Stimulated activated CD4-positive, alpha-beta T cell treated with anti-CD3 and anti-CD28 coated beads, TNF-alpha, amount 100 ng/mL, for 48 hours (primary cell): ENCODE measurements at regions not wholly inside any gene's neighbourhood (a gene's known extent, or its start where the extent isn't known, plus 50 kb on each side); places are given as distances from the start of the nearest gene placed in this dataset.
"Not testable (repeated sequence)": the region's sequence is repeated elsewhere in the genome, so short reads cannot be mapped to it uniquely, and the experiment has no call there.

ENCODE experiments used
- DNase-seq, 3 donors: peaks; one replicate each; pipeline ENCODE4 v3.0.0-alpha.2; 2020; ENCODE audit warnings: low read depth in 3 of 3

- DNase-seq = no peak
Measured at GRCh38 chr10:64416011-64416410, 894.8 kb downstream of the REEP3 start.

GRCh38 chr10:64419461-64419860, 898.3 kb downstream of the REEP3 start:
- DNase-seq = no peak

DNA sequence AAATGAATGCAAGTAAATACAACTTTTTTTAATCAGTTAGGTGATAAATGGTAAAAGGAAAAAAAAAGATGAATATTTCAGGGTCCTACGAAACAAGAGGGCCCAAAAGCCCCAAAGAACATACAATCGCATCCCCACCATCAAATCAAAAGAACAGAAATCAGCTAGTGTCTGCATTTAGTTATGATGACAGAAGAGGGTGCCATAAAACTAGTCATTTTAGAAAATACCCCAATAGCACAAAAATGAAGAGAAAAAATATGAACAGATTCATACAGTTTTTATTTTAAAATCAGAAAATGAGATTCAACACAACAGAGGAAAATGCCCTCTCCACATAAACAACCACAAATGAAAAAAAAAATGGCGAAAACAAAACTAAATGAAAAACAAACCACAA, 905.5 kb downstream of the REEP3 start:
- DNase-seq = no peak

DNA sequence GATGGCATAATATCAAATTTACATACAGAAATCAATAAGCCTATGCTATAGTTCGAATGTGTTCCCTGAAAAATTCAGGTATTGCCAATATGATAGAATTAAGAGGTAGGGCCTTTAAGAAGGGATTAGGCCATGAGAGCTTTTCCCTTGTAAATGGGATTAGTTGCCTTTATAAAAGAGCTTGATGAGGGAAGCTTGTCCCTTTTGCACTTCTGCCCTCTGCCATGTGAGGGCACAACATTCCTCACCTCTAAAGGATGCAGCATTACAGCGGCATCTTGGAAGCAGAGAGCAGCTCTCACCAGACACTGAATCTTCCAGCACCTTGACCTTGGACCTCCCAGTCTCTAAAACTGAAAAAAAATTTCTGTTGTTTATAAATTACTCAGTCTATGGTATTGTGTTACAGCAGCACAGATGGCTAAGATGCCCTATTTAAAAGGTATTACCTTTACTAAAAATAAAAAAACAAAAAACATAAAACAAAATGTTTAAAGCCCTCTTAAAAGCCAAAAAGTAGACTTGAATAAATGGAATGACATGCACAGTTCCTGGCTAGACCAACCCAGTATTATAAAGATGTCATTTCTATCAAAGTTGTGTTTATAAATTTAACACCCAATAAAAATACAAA, 909.6 kb downstream of the REEP3 start:
- no peak for DNase-seq

- DNase-seq = not testable (repeated sequence)
Measured at GRCh38 chr10:64441872-64442271, 920.7 kb downstream of the REEP3 start.

GRCh38 chr10:64444163-64444562, 923.0 kb downstream of the REEP3 start:
- DNase-seq = no peak

DNA sequence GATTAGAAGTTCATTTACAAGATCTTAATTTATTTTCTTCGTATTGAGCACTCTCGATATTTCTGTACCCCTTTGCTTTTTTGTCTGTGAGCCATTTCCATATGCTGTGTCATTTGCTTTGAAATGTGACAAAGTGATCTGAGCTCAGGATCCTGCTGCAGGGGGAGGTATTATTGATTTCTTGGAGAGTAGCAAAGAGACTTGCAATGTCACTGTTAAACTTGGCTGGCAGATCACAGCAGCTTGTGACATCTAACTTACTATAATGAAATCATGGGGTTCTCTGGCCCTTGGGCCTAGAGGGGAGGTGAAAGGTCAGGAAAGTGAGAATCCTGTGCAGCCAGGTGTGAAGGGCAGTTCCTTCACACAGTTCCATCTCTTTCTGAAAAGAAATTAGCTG, 923.4 kb downstream of the REEP3 start:
- DNase-seq = no peak

DNA sequence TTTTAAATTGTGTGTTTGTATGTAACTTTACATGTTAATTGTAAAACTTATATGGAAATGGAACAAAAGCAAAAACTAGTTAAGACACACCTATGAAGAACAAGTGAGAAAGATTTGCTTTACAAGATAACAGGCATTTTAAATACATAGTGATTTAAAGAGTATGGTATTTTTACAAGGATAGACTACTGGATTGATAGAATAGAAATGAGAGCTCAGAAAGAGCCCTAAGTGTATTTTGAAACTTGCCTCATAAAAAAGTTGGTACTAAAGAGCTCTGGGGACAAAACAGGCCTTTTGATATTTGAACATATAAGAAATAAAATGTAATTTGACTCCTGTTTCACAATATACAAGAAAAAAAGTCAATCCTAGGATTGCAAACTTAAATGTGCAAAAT, 928.4 kb downstream of the REEP3 start:
- DNase-seq = no peak

- DNase-seq = no peak
Measured at GRCh38 chr10:64450312-64450711, 929.1 kb downstream of the REEP3 start.

GRCh38 chr10:64454962-64455361, 933.8 kb downstream of the REEP3 start:
- no peak for DNase-seq

DNA sequence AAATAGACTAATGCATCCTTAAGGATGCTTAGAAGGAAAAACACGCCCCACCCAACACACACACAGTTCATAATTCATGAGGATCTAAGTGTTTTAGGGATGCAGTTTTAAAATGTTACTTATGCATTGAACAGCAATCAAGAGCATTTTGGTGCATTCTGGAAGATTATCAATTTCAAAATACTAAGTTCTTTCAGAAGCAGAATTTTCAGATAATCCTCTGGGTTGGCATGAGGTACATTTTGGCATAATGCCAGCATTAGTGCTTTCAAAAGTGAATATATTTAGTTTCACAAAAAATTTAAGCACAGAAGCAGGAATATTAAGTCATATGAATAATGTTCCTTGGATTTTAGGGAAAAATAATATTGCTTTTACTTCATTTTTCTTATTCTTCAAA, 937.1 kb downstream of the REEP3 start:
- no peak for DNase-seq

DNA sequence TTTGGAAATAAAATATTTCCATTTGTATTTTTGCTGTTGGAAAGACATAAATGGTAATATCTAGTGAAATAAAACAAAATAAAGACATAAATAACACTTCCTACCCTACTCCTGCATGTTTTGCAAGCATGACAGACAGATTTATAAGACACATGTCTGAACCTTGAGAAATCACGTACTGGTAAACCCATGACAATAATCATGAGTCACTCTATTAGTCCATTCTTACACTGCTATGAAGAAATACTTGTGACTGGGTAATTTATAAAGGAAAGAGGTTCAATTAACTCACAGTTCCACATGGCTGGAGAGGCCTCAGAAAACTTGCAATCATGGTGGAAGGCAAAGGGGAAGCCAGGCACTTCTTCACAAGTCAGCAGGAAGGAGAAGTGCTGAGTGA, 942.2 kb downstream of the REEP3 start:
- DNase-seq = no peak

DNA sequence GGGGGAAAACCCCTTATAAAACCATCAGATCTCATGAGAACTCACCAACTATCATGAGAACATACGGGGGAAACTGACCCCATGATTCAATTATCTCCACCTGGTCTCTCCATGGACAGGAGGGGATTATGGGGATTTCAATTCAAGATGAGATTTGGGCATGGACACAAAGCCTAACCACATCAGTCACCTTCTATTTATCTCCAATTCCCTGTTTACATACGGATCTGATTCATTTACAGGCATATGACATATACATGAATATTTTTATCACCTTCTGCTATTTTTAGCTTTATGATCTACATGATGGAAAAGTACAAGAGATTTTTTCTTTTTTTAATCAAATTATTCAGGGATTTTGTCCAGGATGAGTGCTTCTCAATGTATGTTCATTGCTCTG, 944.5 kb downstream of the REEP3 start:
- no peak for DNase-seq

- no peak for DNase-seq
Measured at GRCh38 chr10:64468219-64468618, 947.0 kb downstream of the REEP3 start.

DNA sequence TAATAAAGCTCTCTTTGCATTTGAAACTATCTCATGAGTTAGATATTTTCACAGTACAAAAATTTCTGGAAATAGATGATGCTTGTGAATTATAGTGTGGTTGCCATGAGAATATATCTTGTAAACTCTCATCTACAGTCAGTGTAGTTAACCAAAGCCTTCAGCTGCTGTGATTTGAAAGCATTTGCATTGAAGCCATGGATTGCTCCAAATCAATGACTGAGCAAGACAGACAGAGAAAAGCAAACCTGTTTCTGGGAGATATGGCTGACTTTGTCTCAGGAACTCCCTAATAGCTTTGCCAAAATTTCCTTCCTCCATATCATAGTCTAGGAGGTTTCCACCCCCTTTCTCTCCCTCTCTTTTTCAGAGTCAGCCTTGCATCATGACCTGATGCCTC, 955.3 kb downstream of the REEP3 start:
- DNase-seq = no peak

DNA sequence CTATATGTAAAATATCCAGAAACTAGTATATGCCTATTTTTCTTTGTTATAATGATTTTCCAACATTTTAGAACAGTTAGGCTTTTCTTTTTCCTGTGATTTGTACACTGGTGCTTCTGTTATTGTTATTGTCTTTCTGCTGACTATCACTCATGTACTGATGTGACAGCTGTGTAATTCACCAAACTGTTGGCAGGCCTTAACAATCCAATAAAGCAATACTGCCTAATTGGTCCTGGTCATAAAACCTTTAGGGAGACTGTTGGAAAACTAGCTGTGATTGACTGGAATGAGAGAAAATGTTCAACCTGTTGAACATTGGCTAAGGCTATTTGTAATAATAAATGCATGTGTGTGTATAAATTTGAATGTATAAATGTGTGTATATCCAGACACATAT, 956.6 kb downstream of the REEP3 start:
- DNase-seq = no peak

DNA sequence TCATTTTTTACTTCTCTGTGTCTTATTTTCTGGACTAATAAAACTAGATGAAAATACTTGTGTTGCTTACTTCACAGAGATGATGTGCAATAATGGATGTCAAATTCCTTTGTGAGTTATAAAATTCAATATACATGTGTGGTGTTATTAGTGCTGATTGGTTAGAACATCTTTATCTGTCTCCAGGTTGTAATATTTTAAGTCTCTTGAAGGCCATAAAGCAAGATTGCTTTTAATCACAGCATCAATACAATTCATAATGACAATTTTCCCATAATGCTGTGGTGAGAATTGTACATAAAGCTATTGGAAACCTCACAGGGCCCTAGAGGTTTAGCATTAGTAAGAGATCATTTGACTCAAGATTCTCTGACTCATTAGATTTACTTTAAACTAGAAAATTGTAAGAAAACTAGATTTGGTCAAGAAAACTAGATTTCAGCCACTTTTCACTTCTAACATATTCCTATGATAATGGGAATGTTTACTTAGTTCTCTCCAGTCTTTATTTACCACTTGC, 963.7 kb downstream of the REEP3 start:
- no peak for DNase-seq

GRCh38 chr10:64486149-64486548, 964.9 kb downstream of the REEP3 start:
- no peak for DNase-seq

- no peak for DNase-seq
Measured at GRCh38 chr10:64486901-64487300, 965.7 kb downstream of the REEP3 start.

GRCh38 chr10:64494901-64495300, 973.7 kb downstream of the REEP3 start:
- DNase-seq = no peak

DNA sequence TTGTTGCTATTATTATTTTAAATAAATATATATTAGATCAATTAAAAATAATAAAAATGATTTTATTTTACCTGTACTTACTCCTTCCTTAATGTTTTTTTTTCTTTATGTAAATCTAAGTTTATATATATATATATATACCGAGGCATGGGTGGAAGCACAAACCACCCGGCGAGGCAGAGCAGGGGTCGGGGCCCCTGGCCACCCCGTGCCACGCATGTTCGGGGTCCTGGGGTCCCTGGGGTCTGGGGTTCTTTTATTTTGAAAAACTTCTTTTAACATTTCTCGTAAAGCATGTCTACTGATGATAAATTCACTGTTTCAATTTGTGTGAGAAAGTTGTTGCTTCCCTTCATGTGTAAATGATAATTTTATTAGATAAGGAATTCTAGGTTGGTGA, 976.1 kb downstream of the REEP3 start:
- DNase-seq = no peak

DNA sequence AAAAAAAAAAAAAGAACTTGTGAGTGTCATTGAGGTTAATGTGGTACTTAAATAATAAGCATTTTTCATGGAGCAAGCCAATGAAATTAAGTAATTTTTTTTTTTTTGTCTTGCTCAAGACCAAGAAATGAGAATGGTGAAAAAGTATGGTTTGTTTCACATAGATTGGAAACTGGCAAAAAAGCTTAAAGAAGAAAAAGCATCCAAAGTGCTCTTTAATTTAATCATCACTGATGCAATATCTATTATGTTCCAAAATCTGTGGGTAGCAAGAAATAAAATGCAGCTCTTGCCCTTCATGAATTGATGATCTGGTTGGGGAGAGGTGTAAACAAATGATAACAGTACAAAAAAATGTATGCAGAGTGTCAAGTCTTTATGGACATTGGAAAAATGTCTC, 980.6 kb downstream of the REEP3 start:
- DNase-seq = no peak

GRCh38 chr10:64502936-64503335, 981.7 kb downstream of the REEP3 start:
- DNase-seq = no peak

DNA sequence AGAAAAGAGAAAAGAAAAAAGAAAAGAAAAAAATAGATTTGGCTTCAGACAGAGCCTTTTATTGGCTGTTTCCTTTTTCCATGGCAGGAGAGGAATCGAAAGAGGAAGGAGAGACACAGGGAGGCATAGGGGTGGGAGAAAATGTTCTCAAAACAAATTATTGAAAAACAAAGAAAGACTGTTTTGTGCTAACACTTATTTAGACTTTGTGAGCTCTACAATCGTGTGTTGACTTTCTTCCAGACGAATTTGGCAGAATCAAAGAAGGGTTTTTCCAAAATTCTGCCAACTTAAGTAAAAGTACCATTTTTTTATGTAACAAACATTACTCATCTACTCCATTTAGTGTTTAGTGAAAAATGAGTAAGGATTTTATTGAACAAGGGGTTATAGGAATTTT, 982.2 kb downstream of the REEP3 start:
- no peak for DNase-seq
